GM19452 (cell line): ENCODE measurements at regions not wholly inside any gene's neighbourhood (a gene's known extent, or its start where the extent isn't known, plus 50 kb on each side); places are given as distances from the start of the nearest gene placed in this dataset.
"Not testable (repeated sequence)": the region's sequence is repeated elsewhere in the genome, so short reads cannot be mapped to it uniquely, and the experiment has no call there.

Experiments used
- ATAC-seq: cut with Tn5 transposase; IDR thresholded peaks from one replicate; pipeline ENCODE4 v1.9.1; 2021; ENCODE audit not compliant: unreplicated experiment

GRCh38 chr3:18194431-18194830, 230.7 kb downstream of the SATB1 start:
- ATAC-seq: no peak

GRCh38 chr3:18190646-18191045, 234.5 kb downstream of the SATB1 start:
- ATAC-seq: no peak

- ATAC-seq: no peak
These were observed 235.7 kb downstream of the SATB1 start for GRCh38 chr3:18189282-18190050.

- ATAC-seq: no peak
These were observed 236.6 kb downstream of the SATB1 start for GRCh38 chr3:18188491-18188890.

GRCh38 chr3:18185624-18186023, 239.5 kb downstream of the SATB1 start:
- ATAC-seq: no peak

GRCh38 chr3:18182923-18183322, 242.2 kb downstream of the SATB1 start:
- ATAC-seq: not testable (repeated sequence)

GRCh38 chr3:18179521-18179920, 245.6 kb downstream of the SATB1 start:
- no peak for ATAC-seq

GRCh38 chr3:18177271-18177670, 247.9 kb downstream of the SATB1 start:
- no peak for ATAC-seq

GRCh38 chr3:18173891-18174290, 251.2 kb downstream of the SATB1 start:
- ATAC-seq: not testable (repeated sequence)

GRCh38 chr3:18159681-18160080, 265.5 kb downstream of the SATB1 start:
- ATAC-seq: no peak

GRCh38 chr3:18153571-18154173, 271.5 kb downstream of the SATB1 start:
- no peak for ATAC-seq

- no peak for ATAC-seq
These were observed 273.9 kb downstream of the SATB1 start for GRCh38 chr3:18151199-18151598.

GRCh38 chr3:18149935-18150334, 275.2 kb downstream of the SATB1 start:
- ATAC-seq: no peak

GRCh38 chr3:18149386-18149785, 275.8 kb downstream of the SATB1 start:
- ATAC-seq: no peak

GRCh38 chr3:18144571-18144970, 280.6 kb downstream of the SATB1 start:
- ATAC-seq: no peak

- ATAC-seq: no peak
These were observed 281.8 kb downstream of the SATB1 start for GRCh38 chr3:18143258-18143780.

GRCh38 chr3:18137958-18138357, 287.2 kb downstream of the SATB1 start:
- ATAC-seq: no peak

GRCh38 chr3:18135060-18135814, 289.9 kb downstream of the SATB1 start:
- no peak for ATAC-seq

GRCh38 chr3:18134386-18135059, 290.6 kb downstream of the SATB1 start:
- no peak for ATAC-seq

- ATAC-seq: no peak
These were observed 292.1 kb downstream of the SATB1 start for GRCh38 chr3:18132991-18133390.
